Occipital lobe (tissue), 1 donor: ENCODE measurements at regions not wholly inside any gene's neighbourhood (a gene's known extent, or its start where the extent isn't known, plus 50 kb on each side); places are given as distances from the start of the nearest gene placed in this dataset.
"Not testable (repeated sequence)": the region's sequence is repeated elsewhere in the genome, so short reads cannot be mapped to it uniquely, and the experiment has no call there.

ENCODE experiments used
- DNase-seq: peaks from one replicate; lab custom pipeline; 2025; lab: John Stamatoyannopoulos, UW

- not testable (repeated sequence) for DNase-seq
These were observed 167.6 kb upstream of the CXXC4 start for GRCh38 chr4:104662269-104662668.

- no peak for DNase-seq
These were observed 182.4 kb upstream of the CXXC4 start for GRCh38 chr4:104677116-104677515.

GRCh38 chr4:104682311-104682710 is 187.6 kb upstream of the CXXC4 start:
- DNase-seq, result no peak

- no peak for DNase-seq
These were observed 199.0 kb upstream of the CXXC4 start for GRCh38 chr4:104693601-104694201.

- DNase-seq, result no peak
These were observed 221.9 kb upstream of the CXXC4 start for GRCh38 chr4:104716584-104716983.

GRCh38 chr4:104719539-104720230 is 225.0 kb upstream of the CXXC4 start:
- DNase-seq, result no peak

GRCh38 chr4:104722467-104722866 is 227.8 kb upstream of the CXXC4 start:
- DNase-seq, result no peak

GRCh38 chr4:104726002-104726401 is 231.3 kb upstream of the CXXC4 start:
- no peak for DNase-seq

GRCh38 chr4:104727643-104728042 is 232.9 kb upstream of the CXXC4 start:
- DNase-seq, result no peak

- DNase-seq, result no peak
These were observed 233.9 kb upstream of the CXXC4 start for GRCh38 chr4:104728380-104729122.

GRCh38 chr4:104732766-104733165 is 238.1 kb upstream of the CXXC4 start:
- DNase-seq, result no peak

GRCh38 chr4:104735174-104735573 is 240.5 kb upstream of the CXXC4 start:
- no peak for DNase-seq

GRCh38 chr4:104740161-104740560 is 245.5 kb upstream of the CXXC4 start:
- no peak for DNase-seq

- no peak for DNase-seq
These were observed 248.5 kb upstream of the CXXC4 start for GRCh38 chr4:104743215-104743653.

- DNase-seq, result no peak
These were observed 252.9 kb upstream of the CXXC4 start for GRCh38 chr4:104747635-104748034.

- DNase-seq, result no peak
These were observed 254.4 kb upstream of the CXXC4 start for GRCh38 chr4:104749062-104749461.

- no peak for DNase-seq
These were observed 255.3 kb upstream of the CXXC4 start for GRCh38 chr4:104750008-104750407.

- no peak for DNase-seq
These were observed 256.8 kb upstream of the CXXC4 start for GRCh38 chr4:104751468-104751867.

- DNase-seq, result no peak
These were observed 257.6 kb upstream of the CXXC4 start for GRCh38 chr4:104752337-104752736.

- DNase-seq, result no peak
These were observed 262.1 kb upstream of the CXXC4 start for GRCh38 chr4:104756837-104757236.

- DNase-seq, result no peak
These were observed 263.9 kb upstream of the CXXC4 start for GRCh38 chr4:104758574-104758973.

GRCh38 chr4:104763554-104764222 is 269.0 kb upstream of the CXXC4 start:
- DNase-seq, result no peak
